ENCODE measurements at regions not wholly inside any gene's neighbourhood (a gene's known extent, or its start where the extent isn't known, plus 50 kb on each side); places are given as distances from the start of the nearest gene placed in this dataset.
"Not testable (repeated sequence)": the region's sequence is repeated elsewhere in the genome, so short reads cannot be mapped to it uniquely, and the experiment has no call there.

DNA sequence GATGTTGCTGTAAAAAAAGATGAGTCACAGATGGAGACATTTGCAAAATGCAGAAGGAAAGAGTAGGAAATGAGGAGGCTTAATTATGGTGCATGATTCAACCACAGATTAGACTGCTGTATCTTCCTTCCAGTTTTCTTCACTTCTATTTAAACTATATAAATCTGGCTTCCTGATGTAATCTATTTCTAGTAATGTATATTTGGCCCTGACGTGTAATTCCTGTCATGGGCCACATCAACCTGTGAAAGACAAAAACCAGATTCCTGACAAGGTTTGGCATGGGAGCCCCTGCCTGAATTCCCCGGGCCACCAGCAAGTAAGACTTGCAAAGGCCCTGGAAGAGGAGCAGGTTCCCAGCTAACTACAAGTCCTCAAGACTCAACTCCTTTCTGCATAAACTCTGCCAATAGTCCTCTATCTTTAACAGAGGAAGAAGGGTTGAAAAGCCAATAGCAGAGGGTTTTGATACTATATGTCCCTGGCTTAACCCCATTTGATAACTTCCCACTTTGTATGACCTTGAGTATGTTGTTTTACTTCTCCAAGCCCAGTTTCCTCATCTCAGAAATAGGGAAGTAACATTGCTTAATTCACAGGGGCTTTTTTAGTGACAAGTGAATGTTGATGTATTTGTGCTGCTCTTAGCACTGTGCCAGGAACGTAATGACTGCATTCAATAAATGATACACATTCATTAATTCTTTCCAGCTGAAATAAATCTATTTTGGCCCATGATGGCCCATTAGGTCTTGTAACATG is 172.7 kb downstream of the SPRY2 start:
- peak; percentile 3 for DNase-seq

DNA sequence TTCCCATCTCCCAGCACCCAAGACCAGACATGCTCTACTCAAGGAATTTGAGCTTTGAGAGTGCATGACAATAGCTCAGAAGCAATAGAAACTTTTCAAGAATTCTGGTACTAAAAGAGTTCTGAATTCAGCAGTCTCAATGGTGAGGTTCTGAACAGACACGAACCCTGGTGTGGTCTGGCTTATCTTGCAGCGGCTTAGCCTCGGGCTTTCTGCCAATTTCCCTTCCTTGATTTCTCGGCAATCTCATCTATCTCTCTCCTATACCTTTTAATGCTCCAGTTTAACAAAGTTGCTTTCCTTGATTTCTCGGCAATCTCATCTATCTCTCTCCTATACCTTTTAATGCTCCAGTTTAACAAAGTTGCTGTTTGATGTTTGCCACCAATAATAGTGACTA is 174.6 kb downstream of the SPRY2 start:
- DNase-seq, result no peak

- DNase-seq, result no peak
These were observed 176.5 kb downstream of the SPRY2 start for GRCh38 chr13:80164462-80164861.

DNA sequence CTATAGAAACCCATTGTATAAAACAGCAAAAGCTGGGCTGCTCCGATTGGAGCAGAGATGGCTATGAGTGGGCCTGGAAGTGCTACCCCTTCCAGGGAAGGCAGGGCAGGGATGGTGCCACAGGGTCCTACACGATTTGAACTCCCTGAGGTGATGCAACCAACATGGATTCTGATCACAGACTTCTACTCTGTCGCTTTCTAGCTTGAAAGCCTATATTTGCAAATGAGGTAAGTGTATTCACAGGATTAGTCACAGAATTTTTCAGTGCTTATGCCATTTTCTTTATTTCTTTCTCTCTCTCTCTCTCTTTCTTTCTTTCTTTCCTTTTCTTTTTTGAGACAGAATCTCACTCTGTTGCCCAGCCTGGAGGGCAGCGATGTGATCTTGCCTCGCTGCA is 179.0 kb downstream of the SPRY2 start:
- no peak for DNase-seq

DNA sequence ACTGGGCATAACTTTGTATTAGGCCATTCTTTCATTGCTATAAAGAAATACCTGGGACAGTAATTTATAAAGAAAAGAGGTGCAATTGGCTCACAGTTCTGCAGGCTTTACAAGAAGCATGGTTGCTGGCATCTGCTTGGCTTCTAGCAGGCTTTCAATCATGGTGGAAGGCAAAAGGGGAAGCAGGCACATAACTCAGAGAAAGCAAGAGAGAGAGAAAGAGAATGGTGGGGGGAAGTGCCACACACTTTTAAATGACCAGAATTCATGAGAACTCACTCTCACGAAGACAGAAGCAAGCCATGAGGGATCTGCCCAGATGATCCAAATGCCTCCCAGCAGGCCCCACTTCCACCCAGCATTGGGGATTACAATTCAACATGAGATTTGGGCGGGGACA is 179.7 kb downstream of the SPRY2 start:
- DNase-seq, result no peak

DNA sequence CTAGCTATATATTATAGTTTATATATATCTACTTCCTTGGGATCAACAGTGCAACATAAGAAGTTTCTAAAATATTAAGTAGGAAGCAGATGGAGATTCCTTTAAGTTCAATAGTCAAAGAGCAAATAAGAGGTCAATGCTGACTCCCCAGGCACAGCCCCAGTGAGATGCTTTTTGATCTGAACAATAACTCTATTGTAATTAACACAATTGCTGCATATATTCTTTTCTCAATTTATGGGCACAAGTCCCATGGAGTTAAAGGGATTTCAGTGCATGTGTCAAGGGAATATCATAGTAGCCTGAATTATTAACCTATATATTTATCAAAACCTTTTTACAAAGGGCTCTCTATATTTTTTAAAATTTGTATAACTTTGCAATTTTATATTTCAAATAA is 180.8 kb downstream of the SPRY2 start:
- no peak for DNase-seq

- DNase-seq, result no peak
These were observed 183.5 kb downstream of the SPRY2 start for GRCh38 chr13:80157261-80157932.

GRCh38 chr13:80152142-80152541 is 188.8 kb downstream of the SPRY2 start:
- not testable (repeated sequence) for DNase-seq

DNA sequence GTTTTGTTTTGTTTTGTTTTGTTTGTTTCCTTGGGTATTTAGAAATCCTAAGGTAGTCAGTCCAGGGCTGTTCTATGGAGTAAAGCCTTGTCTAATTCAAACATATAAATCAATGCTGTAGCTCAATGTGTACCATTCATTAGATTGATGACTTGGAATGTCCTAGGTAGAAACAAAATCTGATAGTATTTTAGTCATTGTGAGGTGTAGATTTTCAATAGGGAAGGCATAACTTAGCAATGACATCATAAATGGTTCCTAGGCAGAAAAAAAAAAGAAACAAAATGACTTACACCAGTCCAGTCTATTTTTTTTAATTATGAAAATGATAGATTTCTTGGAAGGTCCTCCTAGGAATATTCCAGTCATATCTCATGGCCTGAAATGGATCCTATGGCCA is 189.9 kb downstream of the SPRY2 start:
- no peak for DNase-seq

DNA sequence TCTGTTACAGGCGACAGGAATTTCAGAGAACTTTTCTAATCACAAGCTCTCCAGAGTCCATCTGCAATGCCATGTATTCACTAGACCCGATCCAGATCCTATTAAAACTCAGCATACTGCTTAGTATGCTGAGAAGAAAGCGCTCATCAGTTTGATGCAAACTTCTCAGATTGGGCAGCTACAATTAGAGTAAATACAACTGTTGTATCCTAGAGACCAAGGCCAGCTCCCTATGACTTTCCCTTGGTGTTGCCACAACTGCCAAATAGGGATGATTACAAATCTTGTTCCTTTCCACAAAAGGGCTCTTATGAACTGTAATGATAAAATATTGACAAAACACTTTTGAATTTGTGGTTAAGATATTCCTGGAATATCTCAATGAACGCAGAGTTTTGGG is 191.2 kb downstream of the SPRY2 start:
- DNase-seq, result no peak

DNA sequence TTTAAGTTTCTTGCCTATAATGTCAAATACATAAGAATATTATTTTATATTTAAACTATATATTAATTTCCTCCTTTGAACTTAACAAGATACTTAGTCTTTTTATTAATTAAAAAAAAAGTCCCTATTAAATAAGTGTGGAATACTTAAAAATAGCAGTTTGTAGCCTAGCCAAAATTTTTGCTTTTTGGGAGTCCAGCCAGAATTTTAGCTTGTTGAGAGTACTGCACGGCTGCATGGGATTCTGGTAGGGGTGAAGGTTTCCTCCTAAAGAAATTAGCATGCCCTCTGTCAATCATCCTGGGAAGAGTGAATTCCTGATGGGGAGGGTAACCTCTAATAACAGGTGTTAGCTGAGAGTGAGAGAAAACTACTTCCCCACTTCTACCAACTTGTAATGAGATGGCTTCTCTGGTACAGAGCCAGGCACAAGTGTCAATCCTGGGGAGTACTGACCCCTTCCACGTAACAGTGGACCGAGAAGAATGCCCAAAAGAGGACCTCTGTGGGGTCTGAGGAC is 195.7 kb downstream of the SPRY2 start:
- DNase-seq, result no peak

DNA sequence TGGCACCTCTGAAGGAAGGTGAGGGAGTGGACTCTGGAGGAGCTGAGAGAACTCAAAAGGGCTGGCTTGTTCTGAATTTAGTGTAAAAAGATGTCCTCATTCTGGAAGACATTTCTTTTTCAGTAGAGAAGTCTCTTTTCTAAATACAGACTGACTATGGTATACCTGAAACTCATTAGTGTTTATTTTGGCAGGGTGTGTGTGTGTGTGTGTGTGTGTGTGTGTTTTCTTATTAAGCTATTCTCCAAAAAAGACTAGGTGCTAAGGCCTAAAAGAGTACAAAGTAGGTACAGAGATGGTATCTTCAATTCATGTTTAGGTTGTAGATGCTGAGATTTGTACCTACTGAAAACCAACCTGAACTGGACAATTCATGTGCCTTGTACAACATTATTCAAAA is 196.4 kb downstream of the SPRY2 start:
- no peak for DNase-seq

GRCh38 chr13:80141123-80141849 is 199.6 kb downstream of the SPRY2 start:
- no peak for DNase-seq

DNA sequence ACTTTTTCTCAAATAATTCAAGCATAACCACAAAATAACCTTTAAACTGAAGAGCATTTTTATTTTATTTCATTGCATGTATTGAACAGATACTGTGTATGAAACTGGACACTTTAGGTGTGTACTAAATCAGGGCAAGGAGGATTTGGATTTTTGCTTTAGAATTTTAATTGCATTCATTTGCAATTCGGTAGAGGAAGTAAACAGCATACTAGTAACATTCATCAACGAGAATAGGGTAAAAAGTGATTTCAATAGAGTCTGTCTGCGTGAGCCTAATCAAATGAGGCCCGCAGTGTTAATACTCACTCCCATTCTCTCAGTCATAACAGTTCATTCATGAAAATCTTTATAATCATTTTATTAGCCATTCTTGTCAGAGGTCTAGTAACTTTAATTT is 200.2 kb downstream of the SPRY2 start:
- no peak for DNase-seq

- DNase-seq, result no peak
These were observed 201.7 kb downstream of the SPRY2 start for GRCh38 chr13:80139196-80139595.

DNA sequence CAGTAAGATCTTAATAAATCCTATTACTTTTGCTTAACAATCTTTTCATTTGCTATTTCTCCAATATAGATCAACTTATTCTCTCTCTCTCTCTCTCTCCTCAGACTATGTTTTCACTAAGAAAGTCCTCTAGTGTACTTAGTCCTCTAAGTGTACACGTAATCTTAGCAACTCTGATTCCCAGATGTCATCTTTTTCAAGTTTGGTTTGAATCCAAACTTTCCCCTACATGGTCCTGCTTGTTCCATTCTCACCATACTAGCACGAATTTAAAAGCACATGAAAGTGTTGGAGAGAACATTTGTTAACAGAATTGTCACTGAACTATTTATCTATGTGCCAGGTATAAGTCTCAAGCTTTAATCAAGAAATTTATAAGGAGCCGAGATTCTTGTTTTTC is 202.9 kb downstream of the SPRY2 start:
- no peak for DNase-seq

DNA sequence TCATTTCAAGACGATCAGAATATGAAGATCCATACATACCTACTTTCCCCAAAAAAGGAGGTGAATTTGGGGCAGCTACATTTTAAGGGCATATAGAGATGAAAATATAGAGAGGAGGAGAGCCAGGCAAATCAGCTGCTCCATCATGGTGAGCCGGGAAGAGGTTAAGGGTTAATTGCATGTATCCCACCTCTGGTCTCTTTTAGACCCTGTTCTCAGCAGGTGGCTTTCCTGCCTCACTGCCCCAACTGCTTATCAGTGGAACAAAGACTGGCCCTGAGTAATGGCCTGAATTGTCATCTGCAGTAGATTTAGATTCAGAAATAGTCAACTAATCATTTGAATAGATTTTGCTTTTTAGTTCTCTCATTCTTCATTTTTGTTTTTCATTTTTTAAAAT is 206.6 kb downstream of the SPRY2 start:
- DNase-seq, result no peak

DNA sequence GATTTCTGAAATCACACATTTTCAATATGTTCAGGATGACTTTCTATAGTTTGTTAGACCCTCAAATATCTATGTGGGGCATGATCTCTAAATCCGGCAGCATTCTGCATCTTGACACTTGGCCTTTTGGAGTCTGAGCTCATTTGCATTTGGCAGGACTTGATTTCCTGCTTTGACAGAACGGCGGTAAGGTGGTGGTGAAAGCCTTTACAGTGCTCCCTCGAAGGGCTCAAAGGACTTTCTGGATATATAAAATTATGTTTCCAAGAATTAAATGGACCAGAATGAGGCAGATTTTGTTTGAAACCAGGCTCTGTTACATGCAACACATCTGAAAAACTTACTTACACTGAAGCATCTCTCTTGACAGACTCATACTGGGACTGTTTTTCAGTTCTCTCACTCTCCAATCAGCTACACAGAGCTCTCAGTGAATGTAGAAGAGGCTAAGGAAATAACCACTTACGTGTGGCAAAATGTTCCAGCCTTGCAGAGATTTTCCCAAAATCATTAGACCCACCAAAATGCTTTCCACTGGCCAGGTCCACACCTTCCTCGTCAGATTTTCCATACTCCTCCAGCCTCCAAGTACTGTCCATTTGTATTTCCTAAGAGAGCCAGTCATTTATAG is 207.2 kb downstream of the SPRY2 start:
- DNase-seq, result no peak

GRCh38 chr13:80132741-80133601 is 208.0 kb downstream of the SPRY2 start:
- peak; percentile 10 for DNase-seq

DNA sequence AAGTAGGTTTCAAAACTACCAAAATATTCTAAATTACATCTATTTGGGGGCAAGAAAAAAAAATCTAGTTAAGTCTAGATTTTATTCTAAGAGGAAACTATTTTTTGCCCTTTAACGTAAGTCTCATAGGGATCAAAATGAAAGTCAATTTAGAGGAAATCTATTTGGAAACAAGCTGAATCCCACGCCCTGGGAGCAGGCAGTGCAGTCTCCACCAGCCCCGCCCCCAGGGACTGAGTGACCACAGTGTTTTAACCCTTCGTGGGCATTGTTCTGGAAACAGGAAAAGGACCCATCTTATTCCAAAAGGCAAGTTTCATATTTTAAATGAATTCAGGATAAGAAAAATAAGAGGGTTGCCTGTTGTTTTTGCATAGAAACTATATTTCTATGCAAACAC is 209.7 kb downstream of the SPRY2 start:
- no peak for DNase-seq

DNA sequence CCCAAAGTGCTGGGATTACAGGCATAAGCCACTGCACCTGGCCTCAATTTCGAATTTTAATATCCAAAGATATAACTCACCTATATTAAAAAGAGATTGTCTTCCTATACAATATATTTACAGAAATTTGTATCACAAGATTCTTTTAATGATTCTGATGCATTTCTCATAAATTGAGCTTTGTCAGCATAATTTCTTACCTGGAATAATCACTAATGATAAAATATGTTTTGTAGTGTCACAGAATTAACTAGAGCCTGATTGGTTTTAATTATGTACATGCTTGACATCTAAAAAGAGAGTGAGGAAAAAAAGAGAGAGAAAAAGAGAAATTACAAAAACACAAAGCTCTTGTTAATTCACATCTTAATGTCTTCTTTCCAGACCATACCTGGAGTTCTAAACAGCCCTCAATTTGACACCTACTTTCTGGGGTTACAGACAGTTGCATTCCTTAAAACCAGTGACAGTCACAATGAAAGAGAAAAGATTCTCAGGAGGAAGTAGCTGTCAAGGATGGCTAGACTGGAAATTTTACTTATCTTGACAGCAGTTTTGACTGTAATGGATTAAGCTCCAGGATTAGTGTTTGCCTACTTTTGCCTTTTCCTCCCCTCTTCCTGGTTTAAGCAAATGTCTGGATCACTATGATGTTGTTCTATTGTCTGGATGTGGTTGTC is 214.4 kb downstream of the SPRY2 start:
- DNase-seq, result no peak

GRCh38 chr13:80123945-80124344 is 217.0 kb downstream of the SPRY2 start:
- no peak for DNase-seq
